Activated CD4-positive, alpha-beta T cell treated with anti-CD3 and anti-CD28 coated beads for 48 hours (primary cell): ENCODE measurements at regions not wholly inside any gene's neighbourhood (a gene's known extent, or its start where the extent isn't known, plus 50 kb on each side); places are given as distances from the start of the nearest gene placed in this dataset.
A peak's percentile ranks its signal among the peaks of the same experiment; 100 is the strongest.
"Not testable (repeated sequence)": the region's sequence is repeated elsewhere in the genome, so short reads cannot be mapped to it uniquely, and the experiment has no call there.

Experiments
- DNase-seq: peaks from one replicate; pipeline ENCODE4 v3.0.0-alpha.2; 2020

- DNase-seq = no peak
Observed at GRCh38 chr4:25981749-25982148, 67.7 kb downstream of the SMIM20 start.

DNA sequence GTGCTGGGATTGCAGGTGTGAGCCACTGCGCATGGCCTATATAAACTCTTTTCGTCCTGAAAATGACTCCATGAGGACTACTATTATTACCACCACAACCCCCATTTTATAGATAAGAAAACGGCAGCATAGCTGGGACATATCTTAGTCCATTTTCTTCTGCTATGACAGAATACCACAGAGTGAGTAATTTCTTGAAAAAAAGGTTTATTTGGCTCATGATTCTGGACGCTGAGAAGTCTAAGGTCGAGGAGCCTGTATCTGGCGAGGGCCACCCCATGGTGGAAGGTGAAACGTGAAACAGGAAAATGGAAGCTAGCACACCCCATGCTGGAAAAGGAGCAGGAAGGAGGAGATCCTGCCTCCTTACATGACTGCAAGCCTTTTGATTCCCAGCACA, 68.9 kb downstream of the SMIM20 start:
- DNase-seq = no peak

- no peak for DNase-seq
Observed at GRCh38 chr4:25984266-25984665, 70.2 kb downstream of the SMIM20 start.

DNA sequence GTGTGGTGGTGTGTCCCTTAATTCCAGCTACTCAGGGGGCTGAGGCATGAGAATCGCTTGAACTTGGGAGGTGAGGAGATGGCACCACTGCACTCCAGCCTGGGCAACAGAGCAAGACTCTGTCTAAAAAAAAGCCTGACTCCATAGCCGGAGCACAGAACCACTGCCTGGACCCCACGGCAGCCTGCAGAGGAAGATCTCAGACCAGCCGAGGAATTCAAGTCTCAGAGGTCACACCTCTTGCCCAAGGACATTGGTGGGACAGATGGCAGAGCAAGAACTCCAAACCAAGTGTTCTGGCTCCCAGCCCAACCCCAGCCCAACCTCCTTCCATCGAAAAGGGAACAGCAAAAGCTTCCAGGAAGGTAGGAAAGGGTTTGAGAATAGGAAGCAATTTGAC, 70.8 kb downstream of the SMIM20 start:
- no peak for DNase-seq

- DNase-seq = no peak
Observed at GRCh38 chr4:25986807-25987206, 72.8 kb downstream of the SMIM20 start.

- no peak for DNase-seq
Observed at GRCh38 chr4:25991340-25991739, 77.3 kb downstream of the SMIM20 start.

DNA sequence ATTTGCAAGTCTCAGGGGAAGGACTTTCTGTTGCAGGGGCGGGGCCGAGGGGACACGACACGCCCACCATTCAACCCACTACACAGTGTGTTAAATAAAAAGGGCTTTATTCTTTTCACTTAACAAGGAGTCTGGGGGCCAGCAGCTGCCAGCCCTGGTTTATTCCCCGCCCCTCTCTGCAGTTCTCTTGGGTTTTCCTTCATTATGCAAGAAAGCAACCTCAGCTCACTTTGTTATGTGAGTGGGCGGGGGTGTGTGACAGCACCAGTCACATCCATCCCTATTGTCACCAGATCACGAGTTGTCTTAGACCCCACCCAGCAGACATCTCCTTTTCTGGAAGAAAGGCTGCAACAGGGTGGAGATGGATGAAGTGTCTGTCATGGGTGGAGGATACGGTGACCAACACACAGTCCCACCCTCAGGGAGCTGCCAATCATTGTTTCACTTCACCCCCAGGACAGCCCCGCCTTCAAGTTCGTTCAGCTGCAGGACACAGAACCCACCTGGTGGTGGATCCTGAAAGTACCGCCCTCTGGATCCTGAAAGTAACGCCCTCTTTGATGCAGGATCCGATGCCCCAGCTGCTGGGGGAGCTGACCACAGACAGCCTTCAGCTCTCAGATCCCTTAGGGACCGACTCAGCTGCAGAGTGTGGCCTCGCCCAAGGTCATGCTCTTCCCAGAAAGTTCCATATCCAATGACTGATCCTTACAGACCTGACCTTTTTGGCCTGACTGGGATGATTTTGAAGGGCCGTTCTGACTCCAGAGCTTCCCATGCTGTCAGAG, 79.6 kb downstream of the SMIM20 start:
- peak; percentile 61 for DNase-seq

GRCh38 chr4:25994577-25994976, 80.6 kb downstream of the SMIM20 start:
- DNase-seq = not testable (repeated sequence)

- DNase-seq = no peak
Observed at GRCh38 chr4:26000274-26000950, 86.4 kb downstream of the SMIM20 start.

- DNase-seq = no peak
Observed at GRCh38 chr4:26001413-26001812, 87.4 kb downstream of the SMIM20 start.

DNA sequence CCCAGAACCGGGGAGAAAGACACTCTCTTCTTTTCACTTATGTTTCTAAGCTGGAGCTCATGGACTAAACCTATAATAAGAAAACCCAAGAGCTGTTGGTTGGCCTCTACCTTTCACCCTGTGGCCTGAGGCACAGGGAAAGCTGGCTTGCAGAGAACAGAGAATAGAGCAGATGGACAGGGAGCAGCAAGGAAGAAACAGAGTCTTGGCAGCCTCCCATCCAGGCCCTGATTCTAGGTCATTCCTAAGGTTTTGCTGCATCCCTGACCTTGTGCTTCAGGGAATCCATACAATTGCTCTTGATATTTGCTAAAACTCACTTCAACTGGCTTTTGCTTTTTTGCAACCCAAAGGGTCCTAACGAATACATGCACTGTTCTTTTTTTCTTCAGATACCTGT, 87.8 kb downstream of the SMIM20 start:
- no peak for DNase-seq

GRCh38 chr4:26003056-26003455, 89.0 kb downstream of the SMIM20 start:
- DNase-seq = no peak

GRCh38 chr4:26004290-26004689, 90.3 kb downstream of the SMIM20 start:
- no peak for DNase-seq

- no peak for DNase-seq
Observed at GRCh38 chr4:26005764-26006163, 91.7 kb downstream of the SMIM20 start.

- DNase-seq = no peak
Observed at GRCh38 chr4:26008737-26009136, 94.7 kb downstream of the SMIM20 start.

GRCh38 chr4:26009502-26009901, 95.5 kb downstream of the SMIM20 start:
- DNase-seq = no peak

DNA sequence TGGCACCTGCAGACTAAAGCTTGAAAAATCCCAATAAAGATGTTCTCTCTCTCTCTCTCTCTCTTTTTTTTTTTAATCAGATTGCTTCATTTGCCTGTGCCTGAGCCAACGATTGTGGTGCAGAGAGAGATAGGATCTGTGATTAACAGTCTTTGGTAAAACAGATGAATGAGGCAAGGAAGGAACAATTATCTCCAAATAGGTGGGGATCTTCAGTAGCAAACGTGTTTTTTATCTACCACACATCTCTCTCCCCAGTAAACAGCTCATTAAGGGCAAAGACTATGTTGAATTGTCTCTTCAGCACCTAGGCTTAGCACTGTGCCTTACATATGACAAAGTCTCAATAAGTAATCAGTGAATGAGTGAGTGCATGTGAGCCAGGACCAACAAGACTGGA, 96.3 kb downstream of the SMIM20 start:
- no peak for DNase-seq

GRCh38 chr4:26013629-26014028, 99.6 kb downstream of the SMIM20 start:
- no peak for DNase-seq

- DNase-seq = no peak
Observed at GRCh38 chr4:26015133-26015651, 101.2 kb downstream of the SMIM20 start.

- DNase-seq = no peak
Observed at GRCh38 chr4:26015906-26016305, 101.9 kb downstream of the SMIM20 start.

DNA sequence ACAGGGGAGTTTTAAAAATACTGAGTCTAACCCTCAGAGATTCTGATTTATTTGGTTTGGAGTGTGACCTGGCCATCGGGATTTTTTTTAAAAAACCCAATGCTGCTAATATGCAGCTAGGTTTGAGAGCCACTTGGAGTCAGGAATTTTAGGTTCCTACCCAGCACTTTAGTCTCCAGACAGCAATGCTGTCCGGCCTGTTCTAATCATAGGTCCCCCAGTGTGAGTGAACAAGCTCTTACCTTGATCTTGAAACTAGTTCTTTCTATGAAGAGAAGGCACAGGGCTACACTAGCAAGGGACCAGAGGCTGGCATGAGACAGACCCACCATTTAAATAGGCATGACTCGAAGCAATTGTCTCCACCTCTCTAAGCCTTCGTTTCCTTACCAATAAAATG, 103.5 kb downstream of the SMIM20 start:
- DNase-seq = no peak

- DNase-seq = not testable (repeated sequence)
Observed at GRCh38 chr4:26017961-26018700, 104.1 kb downstream of the SMIM20 start.

GRCh38 chr4:26020083-26020668, 106.2 kb downstream of the SMIM20 start:
- DNase-seq = peak; percentile 44
